ENCODE measurements at regions not wholly inside any gene's neighbourhood (a gene's known extent, or its start where the extent isn't known, plus 50 kb on each side); places are given as distances from the start of the nearest gene placed in this dataset.

DNA sequence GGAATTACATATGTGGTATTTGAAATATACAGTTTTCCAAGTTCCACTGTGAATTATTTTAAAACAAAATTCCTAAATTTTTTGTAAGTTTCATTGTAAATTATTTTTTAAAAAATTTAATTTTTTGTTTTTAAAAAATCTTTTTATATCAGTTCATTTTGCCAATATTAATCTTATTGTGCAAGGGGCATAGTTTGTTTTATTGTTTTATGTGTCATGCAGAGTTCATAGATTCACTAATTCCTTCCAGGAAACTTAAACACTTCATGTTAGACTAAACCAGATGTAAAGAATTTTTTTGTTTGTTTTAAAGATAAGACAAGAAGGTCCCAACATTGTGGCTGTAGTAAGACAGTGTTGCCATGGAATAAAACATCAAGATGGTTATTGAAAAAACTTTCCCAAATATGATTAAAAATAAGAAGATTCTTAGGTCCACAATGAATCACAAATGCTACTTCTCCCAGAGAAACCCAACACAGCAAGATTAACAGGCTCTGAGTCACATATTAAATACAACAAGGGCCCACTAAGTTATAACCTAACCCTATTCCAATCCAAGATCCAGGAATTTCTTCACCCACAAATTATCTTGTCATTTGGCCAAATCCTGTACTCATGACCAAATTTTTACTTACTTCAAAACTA lies 464.7 kb upstream of the IGFBP3 start:
- DNase-seq (ENCODE audit: low spot score) = no peak
- Mint-ChIP-seq H3K36me3 (no peaks in the 10 kb centered on the region), H3K27ac (no peak overlapping the region), H3K9me3 (peaks cover 11% of the 10 kb centered on the region), H3K4me3 (no peak overlapping the region), H3K4me1 (no peaks in the 10 kb centered on the region), H3K27me3 (ENCODE audit: low read depth) (no peaks in the 10 kb centered on the region)
- CTCF ChIA-PET = no interaction called here
- ATAC-seq = no peak
- TF ChIP-seq ATF3 (CRISPR knock-in tag; conservative IDR thresholded peaks at IDR 0.05) (no peak), CREM (CRISPR knock-in tag; IDR thresholded peaks at IDR 0.05) (no peak), SP1 (CRISPR knock-in tag; conservative IDR thresholded peaks at IDR 0.05) (no peak), FOXK1 (CRISPR knock-in tag; IDR thresholded peaks at IDR 0.05) (no peak), FOXP1 (CRISPR knock-in tag; IDR thresholded peaks at IDR 0.05; ENCODE audit: borderline replicate concordance) (no peak), ZNF263 (CRISPR knock-in tag; IDR thresholded peaks at IDR 0.05; ENCODE audit: low read depth) (no peak), ESRRA (CRISPR knock-in tag; IDR thresholded peaks at IDR 0.05; ENCODE audit: borderline replicate concordance) (no peak), CREB1 (CRISPR knock-in tag; IDR thresholded peaks at IDR 0.05) (no peak), HMGA2 (CRISPR knock-in tag; IDR thresholded peaks at IDR 0.05) (no peak)
- POLR2A ChIA-PET = no interaction called here

GRCh38 chr7:46383605-46384004 lies 462.5 kb upstream of the IGFBP3 start:
- peaks cover 7% of the 10 kb centered on the region for H3K9me3 Mint-ChIP-seq
- no peaks in the 10 kb centered on the region for H3K27me3 Mint-ChIP-seq (ENCODE audit: low read depth)
- DNase-seq (ENCODE audit: low spot score) = no peak
- no peaks in the 10 kb centered on the region for H3K4me1 Mint-ChIP-seq
- POLR2A ChIA-PET = no interaction called here
- no peak for TF ChIP-seq PRRX2 (CRISPR knock-in tag; IDR thresholded peaks at IDR 0.05)
- TF ChIP-seq ZNF532 (CRISPR knock-in tag; IDR thresholded peaks at IDR 0.05; ENCODE audit: borderline replicate concordance) = no peak
- no peak for TF ChIP-seq PREB (CRISPR knock-in tag; IDR thresholded peaks at IDR 0.05; ENCODE audit: borderline replicate concordance)
- TF ChIP-seq EMX1 (CRISPR knock-in tag; IDR thresholded peaks at IDR 0.05) = no peak
- TF ChIP-seq ZMAT4 (CRISPR knock-in tag; IDR thresholded peaks at IDR 0.05) = no peak
- TF ChIP-seq NFYB (CRISPR knock-in tag; conservative IDR thresholded peaks at IDR 0.05; ENCODE audit: low read depth) = no peak
- TF ChIP-seq ZNF416 (CRISPR knock-in tag; IDR thresholded peaks at IDR 0.05) = no peak
- no peak for TF ChIP-seq OVOL2 (CRISPR knock-in tag; IDR thresholded peaks at IDR 0.05; ENCODE audit: borderline replicate concordance)
- TF ChIP-seq ZNF317 (CRISPR knock-in tag; IDR thresholded peaks at IDR 0.05; ENCODE audit: borderline replicate concordance, low read depth) = no peak
- H3K4me3 Mint-ChIP-seq = no peak overlapping the region
- no peaks in the 10 kb centered on the region for H3K36me3 Mint-ChIP-seq
- no peak overlapping the region for H3K27ac Mint-ChIP-seq
- ATAC-seq = no peak
- CTCF ChIA-PET = no interaction called here
